Neural progenitor cell (in vitro differentiated cells): ENCODE measurements at regions not wholly inside any gene's neighbourhood (a gene's known extent, or its start where the extent isn't known, plus 50 kb on each side); places are given as distances from the start of the nearest gene placed in this dataset.

ENCODE experiments used
- DNase-seq: peaks from one replicate; pipeline ENCODE4 v3.0.0-alpha.2; 2016; ENCODE audit warnings: low spot score
- H2AFZ ChIP-seq: fragments of 200-600 bp; sonication (generic); replicated peaks from 2 replicates; pipeline ENCODE4 v1.6.1; 2016; ENCODE audit warnings: antibody characterized with exemption
- H3F3A ChIP-seq: fragments of 200-600 bp; sonication (generic); 2 replicates; pipeline ENCODE4 v1.6.1; 2016; ENCODE audit warnings: antibody characterized with exemption, low read depth
- H3K27ac ChIP-seq: fragments of 200-600 bp; sonication (generic); 2 replicates; pipeline ENCODE4 v1.5.1; 2016; ENCODE audit warnings: mild to moderate bottlenecking
- H3K27me3 ChIP-seq: fragments of 200-600 bp; sonication (generic); 2 replicates; pipeline ENCODE4 v1.6.1; 2016; ENCODE audit warnings: mild to moderate bottlenecking, moderate library complexity
- H3K36me3 ChIP-seq: fragments of 200-600 bp; sonication (generic); 2 replicates; pipeline ENCODE4 v1.5.1; 2016
- H3K4me1 ChIP-seq: fragments of 200-600 bp; sonication (generic); 2 replicates; pipeline ENCODE4 v1.6.1; 2016; ENCODE audit warnings: mixed run types
- H3K4me2 ChIP-seq: fragments of 200-600 bp; sonication (generic); 2 replicates; pipeline ENCODE4 v1.6.1; 2016
- H3K4me3 ChIP-seq: fragments of 200-600 bp; sonication (generic); 2 replicates; pipeline ENCODE4 v1.5.1; 2016
- H3K79me2 ChIP-seq: fragments of 200-600 bp; sonication (generic); 2 replicates; pipeline ENCODE4 v1.6.1; 2016; ENCODE audit warnings: low read depth
- H3K9ac ChIP-seq: fragments of 200-600 bp; sonication (generic); 2 replicates; pipeline ENCODE4 v1.6.1; 2016
- H3K9me3 ChIP-seq: fragments of 200-600 bp; sonication (generic); 2 replicates; pipeline ENCODE4 v1.5.1; 2016; ENCODE audit warnings: low read depth
- H4K20me1 ChIP-seq: fragments of 200-600 bp; sonication (generic); 2 replicates; pipeline ENCODE4 v1.6.1; 2016; ENCODE audit warnings: low read depth
- H3K27ac Mint-ChIP-seq: 3 replicates; pipeline ENCODE4 v1.8.0; 2021; ENCODE audit warnings: mixed read lengths
- H3K27me3 Mint-ChIP-seq: 2 replicates; pipeline ENCODE4 v1.8.0; 2022; ENCODE audit warnings: low read depth, mild to moderate bottlenecking, inconsistent platforms, moderate library complexity, mixed read lengths; ENCODE audit not compliant: insufficient read depth
- H3K36me3 Mint-ChIP-seq: 3 replicates; pipeline ENCODE4 v1.8.0; 2021; ENCODE audit warnings: mixed read lengths
- H3K4me1 Mint-ChIP-seq: 3 replicates; pipeline ENCODE4 v1.8.0; 2021; ENCODE audit warnings: mixed read lengths
- H3K4me3 Mint-ChIP-seq: 3 replicates; pipeline ENCODE4 v1.8.0; 2021; ENCODE audit warnings: mild to moderate bottlenecking, moderate library complexity, mixed read lengths
- H3K9me3 Mint-ChIP-seq: 3 replicates; pipeline ENCODE4 v1.8.0; 2020; ENCODE audit warnings: mixed read lengths
- CTCF ChIP-seq: fragments of 200-600 bp; sonication (generic); IDR thresholded peaks from 2 replicates; pipeline ENCODE4 v1.5.1; 2017; ENCODE audit warnings: antibody characterized with exemption, mild to moderate bottlenecking
- EZH2 ChIP-seq: fragments of 200-600 bp; sonication (generic); IDR thresholded peaks from 2 replicates; pipeline ENCODE4 v1.6.1; 2017; ENCODE audit warnings: antibody characterized with exemption, mild to moderate bottlenecking, moderate library complexity
- EZH2phosphoT487 ChIP-seq: fragments of 200-600 bp; sonication (generic); IDR thresholded peaks from 2 replicates; pipeline ENCODE4 v1.6.1; 2017; ENCODE audit warnings: antibody characterized with exemption

DNA sequence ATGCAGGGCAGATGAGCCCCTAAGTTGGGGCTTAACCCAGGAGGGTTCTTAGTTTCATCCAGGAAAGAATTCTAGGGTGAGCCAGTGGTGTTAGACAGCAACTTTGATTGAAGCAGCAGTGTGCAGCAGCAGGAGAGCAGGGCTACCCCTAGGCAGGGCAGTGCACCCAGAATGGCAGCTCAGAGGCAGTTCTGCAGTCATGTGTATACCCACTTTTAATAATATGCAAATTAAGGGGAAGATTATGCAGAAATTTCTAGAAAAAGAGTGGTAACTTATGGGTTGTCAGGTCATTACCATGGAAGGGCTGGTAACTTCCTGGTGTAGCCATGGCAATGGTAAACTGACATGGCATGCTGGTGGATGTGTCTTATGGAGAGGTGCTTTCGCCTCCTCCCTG is 297.5 kb downstream of the PCNX1 start:
- no peak overlapping the region for H3K27ac Mint-ChIP-seq
- H3K27me3 Mint-ChIP-seq = peaks cover 13% of the 10 kb centered on the region
- Histone ChIP-seq H2AFZ (no peak overlapping the region), H3K4me3 (no peak overlapping the region), H3K79me2 (no peaks in the 10 kb centered on the region), H3K9me3 (no peaks in the 10 kb centered on the region), H3K9ac (no peak overlapping the region), H3K27me3 (no peaks in the 10 kb centered on the region), H3F3A (no peaks in the 10 kb centered on the region), H4K20me1 (no peaks in the 10 kb centered on the region), H3K36me3 (no peaks in the 10 kb centered on the region), H3K4me1 (peaks cover under 1% of the 10 kb centered on the region), H3K27ac (no peak overlapping the region), H3K4me2 (no peak overlapping the region)
- no peaks in the 10 kb centered on the region for H3K36me3 Mint-ChIP-seq
- peaks cover 2% of the 10 kb centered on the region for H3K4me1 Mint-ChIP-seq
- no peak overlapping the region for H3K4me3 Mint-ChIP-seq
- peaks cover 8% of the 10 kb centered on the region for H3K9me3 Mint-ChIP-seq
- DNase-seq = no peak
- TF ChIP-seq EZH2 (no peak), EZH2phosphoT487 (no peak)

DNA sequence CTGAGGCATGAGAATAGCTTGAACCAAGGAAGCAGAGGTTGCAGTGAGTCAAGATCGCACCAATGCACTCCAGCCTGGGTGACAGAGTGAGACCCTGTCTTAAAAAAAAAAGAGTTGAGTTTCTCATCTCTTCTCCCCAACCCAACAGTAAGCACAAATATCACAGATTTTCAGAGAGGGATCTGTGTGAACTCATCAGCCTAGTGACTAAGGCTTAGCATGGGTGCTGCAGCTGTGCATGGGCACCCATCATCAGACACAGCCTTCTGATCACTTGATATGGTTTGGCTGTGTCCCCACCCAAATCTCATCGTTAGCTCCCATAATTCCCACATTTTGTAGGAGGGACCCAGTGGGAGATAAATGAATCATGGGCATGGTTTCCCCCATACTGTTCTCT is 298.9 kb downstream of the PCNX1 start:
- Histone ChIP-seq H3K4me1 (peaks cover 9% of the 10 kb centered on the region), H3K4me2 (no peak overlapping the region)
- TF ChIP-seq EZH2phosphoT487 (no peak), EZH2 (no peak), CTCF (no peak)

DNA sequence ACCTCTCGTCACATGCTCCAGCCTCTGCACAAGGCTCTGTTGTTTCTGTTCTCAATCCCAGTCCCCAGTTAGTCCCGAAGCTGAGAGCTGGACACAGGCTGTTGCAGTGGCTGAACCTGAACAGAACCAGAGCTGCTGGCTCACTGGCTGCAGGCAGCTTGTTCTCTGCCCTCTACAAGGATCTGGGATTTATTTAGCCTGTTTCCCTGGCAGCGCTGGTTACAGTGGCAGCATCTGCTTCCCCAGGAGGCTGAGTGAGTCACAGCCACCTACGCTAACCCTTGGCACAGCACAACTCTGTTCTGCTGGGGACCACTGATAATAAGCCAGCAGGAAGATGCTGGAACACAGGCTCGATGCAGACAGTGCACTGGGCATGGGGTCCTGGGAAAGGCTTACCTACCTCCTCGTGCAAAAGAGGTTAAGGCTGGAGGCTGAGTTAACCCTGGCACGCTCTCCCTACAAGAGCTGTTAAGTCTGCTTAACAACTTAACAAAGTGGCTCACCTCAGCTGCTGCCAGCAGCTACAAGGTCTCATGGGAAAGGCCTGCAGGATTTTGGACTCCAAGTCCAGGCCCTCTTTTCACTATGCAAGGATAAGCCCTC is 299.6 kb downstream of the PCNX1 start:
- H3K9ac ChIP-seq = no peak overlapping the region
- H2AFZ ChIP-seq = no peak overlapping the region
- H3K4me1 Mint-ChIP-seq = peaks cover 3% of the 10 kb centered on the region
- H3K4me3 Mint-ChIP-seq = no peak overlapping the region
- no peak overlapping the region for H3K4me3 ChIP-seq
- H3K4me2 ChIP-seq = no peak overlapping the region
- no peaks in the 10 kb centered on the region for H3K36me3 Mint-ChIP-seq
- H3K27ac ChIP-seq = no peak overlapping the region
- H3K27ac Mint-ChIP-seq = no peak overlapping the region
- no peaks in the 10 kb centered on the region for H3K27me3 ChIP-seq
- no peaks in the 10 kb centered on the region for H4K20me1 ChIP-seq
- H3K9me3 Mint-ChIP-seq = peaks cover 8% of the 10 kb centered on the region
- no peaks in the 10 kb centered on the region for H3K9me3 ChIP-seq
- no peak for DNase-seq
- no peaks in the 10 kb centered on the region for H3K36me3 ChIP-seq
- no peaks in the 10 kb centered on the region for H3K79me2 ChIP-seq
- H3K27me3 Mint-ChIP-seq = peaks cover 12% of the 10 kb centered on the region
- no peak for TF ChIP-seq EZH2
- peaks cover 9% of the 10 kb centered on the region for H3K4me1 ChIP-seq
- peaks cover 8% of the 10 kb centered on the region for H3F3A ChIP-seq

More for the DNA sequence above, 298.9 kb downstream of the PCNX1 start:
- Histone ChIP-seq H3K27ac (no peak overlapping the region), H3F3A (peaks cover 8% of the 10 kb centered on the region), H3K9me3 (no peaks in the 10 kb centered on the region), H4K20me1 (no peaks in the 10 kb centered on the region), H3K4me3 (no peak overlapping the region), H3K9ac (no peak overlapping the region), H2AFZ (no peak overlapping the region), H3K36me3 (no peaks in the 10 kb centered on the region), H3K79me2 (no peaks in the 10 kb centered on the region), H3K27me3 (no peaks in the 10 kb centered on the region)
- Mint-ChIP-seq H3K4me1 (peaks cover 5% of the 10 kb centered on the region), H3K4me3 (no peak overlapping the region), H3K27ac (no peak overlapping the region), H3K36me3 (no peaks in the 10 kb centered on the region), H3K27me3 (peaks cover 13% of the 10 kb centered on the region), H3K9me3 (peaks cover 8% of the 10 kb centered on the region)
- DNase-seq = no peak

DNA sequence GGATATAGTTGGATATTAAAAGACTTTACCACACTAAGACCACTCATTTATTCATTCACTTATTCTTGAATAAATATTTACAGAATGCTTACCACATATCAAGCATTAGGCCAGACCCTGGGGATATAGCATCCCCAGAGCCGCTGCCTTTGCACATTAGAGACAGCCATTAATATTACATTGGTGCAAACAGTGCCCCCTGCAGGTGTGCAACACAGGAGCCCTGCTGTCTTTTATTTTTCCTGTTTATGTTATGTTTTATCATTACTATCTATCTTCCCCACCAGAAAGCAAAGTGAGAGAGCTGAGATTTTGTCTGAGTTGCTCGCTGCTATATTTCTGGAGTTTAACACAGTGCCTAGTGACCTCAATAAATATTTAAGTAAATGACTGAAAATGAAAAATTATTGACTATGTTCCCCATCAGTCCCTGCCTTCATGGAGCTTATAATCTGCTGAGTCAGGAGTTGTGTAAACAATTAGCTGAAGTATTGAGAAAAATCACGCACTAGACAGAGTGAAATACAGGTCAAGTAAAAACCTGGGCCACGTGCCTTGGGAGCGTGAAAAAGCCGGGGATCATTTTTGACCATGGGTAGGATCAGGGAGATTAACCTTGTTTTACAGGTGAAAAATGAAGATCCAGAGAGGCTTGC is 301.6 kb downstream of the PCNX1 start:
- peaks cover 11% of the 10 kb centered on the region for H3K4me1 Mint-ChIP-seq
- Histone ChIP-seq H3K79me2 (no peaks in the 10 kb centered on the region), H3K4me2 (no peak overlapping the region), H3K4me3 (no peak overlapping the region), H3K4me1 (peaks cover 15% of the 10 kb centered on the region), H3K27me3 (no peaks in the 10 kb centered on the region), H4K20me1 (no peaks in the 10 kb centered on the region), H3K27ac (no peak overlapping the region), H3K9me3 (no peaks in the 10 kb centered on the region), H2AFZ (no peak overlapping the region), H3K9ac (no peak overlapping the region), H3K36me3 (no peaks in the 10 kb centered on the region), H3F3A (peaks cover 8% of the 10 kb centered on the region)
- DNase-seq = no peak
- peaks cover 3% of the 10 kb centered on the region for H3K9me3 Mint-ChIP-seq
- H3K4me3 Mint-ChIP-seq = no peak overlapping the region
- no peak overlapping the region for H3K27ac Mint-ChIP-seq
- TF ChIP-seq EZH2 = no peak
- peak; percentile 32 for TF ChIP-seq CTCF
- peaks cover 6% of the 10 kb centered on the region for H3K27me3 Mint-ChIP-seq
- no peaks in the 10 kb centered on the region for H3K36me3 Mint-ChIP-seq
